HG03108 (cell line): ENCODE measurements at regions not wholly inside any gene's neighbourhood (a gene's known extent, or its start where the extent isn't known, plus 50 kb on each side); places are given as distances from the start of the nearest gene placed in this dataset.

Experiments used
- ATAC-seq: cut with Tn5 transposase; IDR thresholded peaks from one replicate; pipeline ENCODE4 v1.9.1; 2021; ENCODE audit warnings: moderate library complexity; ENCODE audit not compliant: unreplicated experiment

- ATAC-seq, result no peak
Measured at GRCh38 chr6:169937389-169938261, 186.2 kb downstream of the ERMARD start.

DNA sequence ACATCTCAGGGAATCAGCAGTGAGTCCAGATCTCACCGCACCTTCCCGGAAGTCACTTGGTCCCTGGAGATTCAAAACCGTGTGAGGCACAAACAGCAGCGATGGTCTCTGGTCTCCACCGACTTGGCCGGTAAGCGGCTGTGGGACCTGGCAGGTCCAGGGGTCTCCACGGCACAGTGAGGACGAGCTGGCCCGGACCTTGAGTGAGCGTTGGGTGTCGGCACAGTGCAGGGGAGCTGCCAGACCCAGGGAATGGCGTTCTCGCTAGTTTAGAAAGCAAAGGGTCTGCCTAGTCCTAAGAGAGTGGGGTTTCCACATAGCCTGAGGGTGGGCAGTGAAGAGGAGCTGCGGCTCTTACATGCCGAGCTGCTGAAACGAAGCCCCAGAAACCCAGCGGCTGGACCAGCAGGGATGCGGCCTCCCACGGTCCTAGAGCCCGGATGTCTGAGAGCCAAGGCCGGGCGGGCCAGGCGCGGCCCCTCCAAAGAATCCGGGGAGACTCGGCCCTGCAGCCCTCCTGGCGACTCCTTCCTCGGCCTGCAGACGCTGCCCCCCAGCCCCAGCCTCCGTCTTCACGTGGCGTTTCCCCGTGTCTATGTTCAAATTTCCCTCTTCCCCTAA, 185.0 kb downstream of the ERMARD start:
- no peak for ATAC-seq

GRCh38 chr6:169935861-169936260, 184.4 kb downstream of the ERMARD start:
- ATAC-seq, result no peak

GRCh38 chr6:169935348-169935718, 183.9 kb downstream of the ERMARD start:
- no peak for ATAC-seq

DNA sequence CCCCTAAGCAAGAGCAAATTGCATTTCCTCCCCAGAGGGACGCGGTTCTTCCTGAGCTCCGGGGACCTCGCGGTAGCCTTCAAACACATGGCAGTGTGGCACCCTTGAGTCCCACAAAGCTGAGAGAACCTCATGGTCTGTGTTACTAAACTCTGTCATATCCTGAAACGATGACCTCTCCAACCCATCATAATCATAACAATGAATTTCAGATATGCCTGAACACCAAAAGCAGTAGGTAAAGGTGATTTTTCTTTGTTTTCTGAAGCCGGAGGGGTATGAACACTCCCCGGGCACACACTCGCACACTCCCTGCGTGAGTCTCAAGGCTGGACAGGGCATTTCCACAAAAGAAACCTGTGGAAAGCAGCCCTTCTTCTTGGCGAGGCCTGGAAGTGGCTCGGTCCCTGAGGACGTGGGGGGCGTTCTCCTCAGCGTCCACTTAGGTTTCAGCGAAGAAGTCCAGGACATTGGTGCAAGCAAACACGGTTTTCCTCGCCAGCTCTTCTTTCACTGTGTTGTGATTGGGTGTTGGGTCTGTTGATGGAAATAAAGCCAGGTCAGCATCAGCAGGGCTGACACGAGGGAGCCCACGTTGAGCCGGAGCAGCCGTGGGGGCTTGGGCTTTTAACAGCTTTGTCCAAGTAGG, 183.4 kb downstream of the ERMARD start:
- ATAC-seq, result no peak

DNA sequence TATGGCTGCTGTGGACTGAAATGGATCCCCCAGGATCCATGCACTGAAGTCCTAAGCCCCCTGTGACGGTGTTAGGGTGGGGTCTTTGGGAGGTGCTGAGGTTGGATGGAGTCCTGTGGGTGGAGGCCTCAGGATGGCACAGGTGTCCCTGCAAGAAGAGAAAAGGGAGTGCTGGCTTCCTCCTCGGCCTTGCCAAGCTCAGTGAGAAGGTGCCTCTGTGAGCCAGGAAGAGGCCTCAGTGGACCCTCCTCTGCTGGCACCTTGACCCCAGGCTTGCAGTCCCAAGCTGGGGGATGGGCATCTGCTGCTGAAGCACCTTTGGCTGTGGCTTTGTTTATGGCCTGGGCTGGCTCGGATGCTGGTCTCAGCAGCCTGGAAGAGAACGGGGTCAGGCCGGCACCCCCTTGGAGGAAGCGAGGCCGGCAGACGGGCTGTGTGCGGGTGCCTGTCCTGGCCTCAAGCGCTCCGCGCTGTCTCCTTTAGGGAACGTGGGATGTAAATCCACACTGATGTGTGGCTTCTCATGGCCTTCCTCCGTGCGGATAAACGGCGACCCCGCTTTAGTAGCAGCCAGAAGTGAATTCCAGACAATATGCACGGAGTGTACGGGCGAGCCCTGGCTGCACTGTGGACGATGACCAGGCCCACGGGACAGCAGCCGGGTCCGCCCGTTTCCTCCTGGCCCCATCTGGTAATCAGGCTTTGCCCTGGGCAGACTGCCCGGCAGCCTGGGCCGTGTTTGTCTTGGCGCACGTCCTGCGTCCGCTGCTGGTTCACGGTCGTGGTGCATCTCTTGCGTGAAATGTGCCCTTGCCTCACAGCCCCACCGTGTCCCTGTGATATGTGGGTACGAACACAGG, 182.6 kb downstream of the ERMARD start:
- no peak for ATAC-seq

GRCh38 chr6:169933251-169933821, 181.9 kb downstream of the ERMARD start:
- no peak for ATAC-seq

GRCh38 chr6:169932491-169932890, 181.1 kb downstream of the ERMARD start:
- ATAC-seq, result no peak

DNA sequence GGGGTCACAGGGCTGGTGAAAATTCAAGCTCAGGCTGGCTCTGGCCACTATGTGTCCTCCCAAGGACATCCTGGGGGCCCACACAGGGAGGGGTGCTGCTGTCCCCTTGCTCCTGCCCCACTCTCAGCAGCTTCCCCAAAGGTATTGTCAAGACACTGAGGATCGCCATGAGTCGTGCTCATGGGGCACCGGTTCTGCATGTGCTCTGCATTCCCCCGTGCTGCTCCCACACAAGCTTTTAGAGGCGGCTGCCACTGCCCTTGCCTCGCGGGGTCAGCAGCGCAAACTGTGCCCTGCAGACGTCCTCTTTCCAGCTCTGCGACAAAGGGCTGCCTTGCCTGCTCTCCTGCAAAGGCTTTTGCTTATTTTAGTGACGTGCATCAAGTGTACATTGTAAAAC, 179.8 kb downstream of the ERMARD start:
- no peak for ATAC-seq

DNA sequence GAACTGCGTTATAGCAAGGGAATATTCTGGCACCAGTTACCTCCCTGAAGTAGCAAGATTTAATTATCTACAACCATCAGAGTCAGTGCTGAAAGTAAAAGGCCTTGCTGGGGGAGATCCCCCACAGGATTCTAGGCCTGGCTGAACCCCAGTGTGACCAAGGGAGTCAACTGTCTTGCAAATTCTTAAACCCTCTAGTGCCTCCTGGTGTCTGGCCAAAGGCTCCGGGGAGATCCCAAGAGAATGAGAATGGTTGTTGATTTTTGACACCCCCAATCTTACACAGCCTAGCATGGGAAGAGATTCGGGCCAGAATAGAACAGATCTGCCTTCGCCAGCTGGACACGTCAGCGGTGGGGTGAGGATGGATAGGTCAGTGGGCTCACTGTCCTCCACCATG, 179.4 kb downstream of the ERMARD start:
- ATAC-seq, result no peak

DNA sequence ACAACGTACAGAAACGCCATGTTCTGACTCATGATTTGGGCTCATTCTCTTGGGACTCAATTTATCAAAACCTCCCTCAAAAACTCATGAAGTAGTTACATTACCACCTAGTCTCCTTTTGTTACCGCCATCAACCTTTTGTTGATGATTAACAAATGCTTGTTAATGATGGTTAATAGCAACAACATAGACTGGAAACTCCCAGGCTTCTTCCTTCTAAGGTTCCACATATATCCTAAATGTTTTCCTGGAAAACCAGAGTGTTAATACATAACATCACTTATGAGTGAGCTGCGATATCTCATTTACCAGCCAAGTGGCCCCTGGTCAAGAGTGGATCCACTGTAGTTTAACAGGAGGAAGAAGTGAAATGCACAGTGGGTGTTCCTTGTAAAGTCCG, 176.3 kb downstream of the ERMARD start:
- ATAC-seq, result no peak

DNA sequence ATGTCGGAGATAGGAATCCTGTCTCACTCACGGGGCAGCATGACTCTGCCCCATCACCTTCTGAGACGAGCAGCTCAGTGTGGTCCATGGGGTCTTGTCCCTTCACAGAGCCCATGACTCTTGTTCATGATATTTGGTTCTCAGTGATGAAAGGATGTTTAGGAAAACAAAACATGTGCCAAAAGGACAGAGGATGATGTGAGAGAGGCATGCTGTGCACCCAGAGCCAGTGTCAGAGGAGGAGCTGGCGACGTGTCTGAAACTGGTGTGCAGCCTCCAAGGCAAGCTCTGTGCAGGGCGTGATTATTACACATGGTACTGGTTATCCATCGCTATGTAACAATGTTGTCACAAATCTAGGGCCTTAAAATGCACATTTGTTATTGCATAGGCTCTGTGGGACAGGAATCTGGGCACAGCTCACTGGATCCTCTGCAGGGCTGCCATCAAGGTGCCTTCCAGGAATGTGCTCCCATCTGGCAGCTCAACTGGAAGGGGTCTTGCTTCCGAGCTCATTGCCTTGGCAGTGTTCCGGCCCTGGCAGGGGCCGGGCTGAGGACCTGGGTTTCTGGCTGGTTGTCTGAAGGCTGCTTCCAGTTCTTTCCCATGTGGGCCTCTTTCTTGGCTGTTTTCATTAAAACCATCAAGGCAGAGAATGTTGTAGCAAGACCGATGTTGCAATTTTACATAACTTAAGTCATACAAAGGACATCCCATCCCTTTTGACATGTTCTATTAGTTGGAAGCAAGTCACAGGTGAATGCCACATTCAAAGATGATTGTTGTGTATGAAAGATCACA, 175.4 kb downstream of the ERMARD start:
- ATAC-seq, result no peak

GRCh38 chr6:169923468-169924464, 172.3 kb downstream of the ERMARD start:
- no peak for ATAC-seq

DNA sequence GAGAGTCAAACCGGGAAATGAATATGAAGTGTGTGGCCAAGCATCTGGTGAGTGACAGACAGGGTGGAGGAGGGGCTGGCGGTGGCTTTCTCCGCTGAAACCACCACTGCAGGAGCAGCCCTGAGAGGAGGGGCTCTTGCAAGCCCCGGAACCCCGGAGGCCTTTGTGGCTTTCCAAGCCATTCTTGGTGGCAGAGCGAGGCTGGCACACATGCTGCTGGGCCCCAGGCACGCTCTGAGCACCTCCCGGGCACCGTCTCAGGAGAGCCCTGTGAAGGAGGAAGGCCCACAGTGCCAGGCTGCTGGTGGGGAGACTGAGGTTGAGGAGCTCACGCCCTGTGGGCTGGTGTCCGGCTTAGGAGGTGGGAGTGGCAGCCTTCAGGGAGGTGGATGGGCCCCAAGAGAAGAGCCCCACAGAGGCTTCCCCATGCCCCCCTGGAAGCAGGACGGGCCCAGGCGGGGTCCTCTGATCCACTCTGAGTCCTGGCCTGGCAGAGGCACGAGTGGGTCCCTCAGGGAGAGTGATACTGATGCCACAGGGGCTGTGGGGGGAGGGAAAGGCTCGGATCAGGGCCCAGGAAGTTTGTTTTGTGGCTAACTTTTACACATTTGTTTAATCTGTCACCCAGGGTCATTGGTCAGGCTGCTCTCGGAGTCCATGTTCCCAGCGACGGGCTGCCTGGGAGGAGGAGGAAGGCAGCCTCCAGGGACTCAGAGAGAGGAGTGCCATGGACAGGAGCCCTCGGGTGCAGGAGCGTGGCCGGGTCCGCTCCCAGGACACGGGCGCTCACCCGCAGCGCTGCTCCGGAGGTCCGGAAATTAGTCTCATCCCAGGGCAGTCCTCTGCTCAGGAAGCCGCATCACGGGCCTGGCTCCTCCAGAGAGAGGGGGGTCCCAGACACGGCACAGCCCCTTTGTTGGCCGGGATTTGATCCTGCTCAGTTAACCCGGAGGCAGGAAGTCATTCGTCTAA, 170.7 kb downstream of the ERMARD start:
- ATAC-seq, result no peak

- ATAC-seq, result no peak
Measured at GRCh38 chr6:169921217-169921616, 169.8 kb downstream of the ERMARD start.

DNA sequence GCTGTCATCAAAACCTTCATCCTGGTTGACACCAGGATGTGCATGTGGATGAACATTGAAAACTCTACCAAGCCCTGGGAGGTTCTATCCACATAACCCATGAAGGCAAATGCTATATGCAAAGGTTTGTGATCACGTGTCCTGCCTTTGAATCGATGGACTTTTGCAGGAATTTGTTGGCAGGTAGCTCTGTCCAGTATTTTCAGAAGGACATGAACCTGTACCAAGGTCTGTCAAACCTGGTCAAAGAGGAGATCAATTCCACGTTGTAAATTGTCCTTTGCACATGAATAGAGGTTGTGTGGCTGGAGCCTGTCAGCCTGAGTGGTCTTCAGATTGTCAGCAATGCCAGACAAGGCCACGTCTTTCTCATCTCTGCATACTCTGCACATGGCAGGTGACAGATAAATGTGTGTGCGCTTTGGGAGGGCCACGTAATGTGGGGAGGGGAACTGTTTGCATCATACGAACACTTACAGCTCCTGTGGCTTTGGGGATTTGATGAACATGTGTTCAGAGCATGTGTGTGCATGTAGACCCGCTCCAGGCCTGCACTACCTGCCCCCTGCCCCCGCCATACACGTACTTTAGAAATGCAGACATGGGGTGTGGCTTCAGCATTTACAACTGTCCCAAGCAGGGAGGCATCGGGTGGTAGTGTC, 169.1 kb downstream of the ERMARD start:
- ATAC-seq, result no peak

GRCh38 chr6:169918954-169919549, 167.6 kb downstream of the ERMARD start:
- no peak for ATAC-seq
